Naive B cell (primary cell): ENCODE measurements at regions not wholly inside any gene's neighbourhood (a gene's known extent, or its start where the extent isn't known, plus 50 kb on each side); places are given as distances from the start of the nearest gene placed in this dataset.

Experiments used
- ATAC-seq, 2 donors: fragments of 150-1000 bp; cut with Tn5 transposase; 2 replicates each; pipeline ENCODE4 v1.10.0; 2021; ENCODE audit warnings: low read depth in 2 of 2, mild to moderate bottlenecking in 2 of 2, moderate library complexity in 2 of 2
- DNase-seq: peaks from one replicate; pipeline ENCODE4 v3.0.0; 2022
- H3K27ac Mint-ChIP-seq, 6 donors: one replicate each; pipeline ENCODE4 v1.8.0; 2020 to 2022; ENCODE audit warnings: mild to moderate bottlenecking in 6 of 6, mixed read lengths in 6 of 6, moderate library complexity in 5 of 6, inconsistent platforms in 2 of 6
- H3K27me3 Mint-ChIP-seq, 3 donors: one replicate each; pipeline ENCODE4 v1.8.0; 2021 to 2022; ENCODE audit warnings: mixed read lengths in 3 of 3, mild to moderate bottlenecking in 1 of 3
- H3K36me3 Mint-ChIP-seq, 2 donors: one replicate each; pipeline ENCODE4 v1.8.0; 2020 to 2022; ENCODE audit warnings: mixed read lengths in 2 of 2, inconsistent platforms in 1 of 2, mild to moderate bottlenecking in 1 of 2
- H3K4me1 Mint-ChIP-seq, 3 donors: one replicate each; pipeline ENCODE4 v1.8.0; 2020 to 2022; ENCODE audit warnings: mixed read lengths in 3 of 3, inconsistent platforms in 1 of 3, mild to moderate bottlenecking in 1 of 3, moderate library complexity in 1 of 3
- H3K4me3 Mint-ChIP-seq, 8 donors: one replicate each; pipeline ENCODE4 v1.8.0; 2020 to 2022; ENCODE audit warnings: mild to moderate bottlenecking in 8 of 8, mixed read lengths in 8 of 8, moderate library complexity in 8 of 8, inconsistent platforms in 2 of 8
- H3K9me3 Mint-ChIP-seq, 7 donors: one replicate each; pipeline ENCODE4 v1.8.0; 2020 to 2022; ENCODE audit warnings: mixed read lengths in 7 of 7, mild to moderate bottlenecking in 5 of 7, inconsistent platforms in 2 of 7, moderate library complexity in 1 of 7

GRCh38 chr2:150599889-150600288 lies 112.4 kb upstream of the RND3 start:
- peaks cover 0 to 3% (median 0%) of the 10 kb centered on the region in 7 donors for H3K9me3 Mint-ChIP-seq
- H3K27me3 Mint-ChIP-seq, result no peaks in the 10 kb centered on the region
- no peaks in the 10 kb centered on the region for H3K4me1 Mint-ChIP-seq
- H3K36me3 Mint-ChIP-seq, result no peaks in the 10 kb centered on the region
- ATAC-seq (no peak), DNase-seq (no peak)
- no peak overlapping the region for H3K4me3 Mint-ChIP-seq
- H3K27ac Mint-ChIP-seq, result no peak overlapping the region

- Mint-ChIP-seq H3K27me3 (no peaks in the 10 kb centered on the region), H3K4me1 (no peaks in the 10 kb centered on the region)
- no peak for DNase-seq
Observed at GRCh38 chr2:150598383-150598782, 110.9 kb upstream of the RND3 start.

DNA sequence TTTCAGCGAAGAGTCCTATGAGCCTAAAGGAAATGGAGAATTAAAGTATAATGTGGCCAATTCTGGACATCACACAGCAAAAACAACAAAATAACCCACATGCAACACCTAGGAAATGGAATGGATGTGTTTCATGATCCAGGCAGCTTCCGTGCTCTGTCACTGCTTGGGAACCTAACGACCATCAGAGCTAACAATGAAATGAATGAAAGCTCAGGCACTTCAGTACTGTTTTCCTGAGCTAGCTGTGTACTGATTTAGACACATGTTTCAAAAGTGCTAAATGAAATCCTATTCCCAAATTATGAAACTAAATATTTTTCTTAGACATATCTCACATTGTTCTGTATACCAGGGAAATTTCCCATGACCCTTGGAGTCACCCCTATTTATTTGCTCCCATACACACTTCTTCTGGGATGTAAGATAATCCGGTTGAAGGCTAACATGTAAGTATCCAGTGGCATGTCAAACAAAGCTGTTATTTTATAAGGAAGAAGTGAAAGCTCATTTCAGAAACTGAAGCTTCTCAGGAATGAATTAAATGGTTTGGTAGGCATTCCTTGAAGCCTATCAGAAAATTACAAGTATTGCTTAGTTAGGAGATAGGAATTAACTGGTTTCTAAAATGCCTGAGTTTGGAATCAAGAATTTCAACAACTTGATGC lies 108.5 kb upstream of the RND3 start:
- ATAC-seq (no peak), DNase-seq (no peak)
- no peak overlapping the region for H3K27ac Mint-ChIP-seq
- H3K4me3 Mint-ChIP-seq, result no peak overlapping the region
- H3K27me3 Mint-ChIP-seq, result no peaks in the 10 kb centered on the region
- peaks cover 0 to 3% (median 0%) of the 10 kb centered on the region in 7 donors for H3K9me3 Mint-ChIP-seq
- no peaks in the 10 kb centered on the region for H3K36me3 Mint-ChIP-seq
- no peaks in the 10 kb centered on the region for H3K4me1 Mint-ChIP-seq

More at GRCh38 chr2:150598383-150598782, 110.9 kb upstream of the RND3 start:
- Mint-ChIP-seq H3K9me3 (peaks cover 0 to 3% (median 0%) of the 10 kb centered on the region in 7 donors), H3K36me3 (no peaks in the 10 kb centered on the region), H3K4me3 (peak overlapping the region in 1 of 8 donors; percentile 35), H3K27ac (peak overlapping the region in 1 of 6 donors; percentile 53)
- ATAC-seq, result no peak

DNA sequence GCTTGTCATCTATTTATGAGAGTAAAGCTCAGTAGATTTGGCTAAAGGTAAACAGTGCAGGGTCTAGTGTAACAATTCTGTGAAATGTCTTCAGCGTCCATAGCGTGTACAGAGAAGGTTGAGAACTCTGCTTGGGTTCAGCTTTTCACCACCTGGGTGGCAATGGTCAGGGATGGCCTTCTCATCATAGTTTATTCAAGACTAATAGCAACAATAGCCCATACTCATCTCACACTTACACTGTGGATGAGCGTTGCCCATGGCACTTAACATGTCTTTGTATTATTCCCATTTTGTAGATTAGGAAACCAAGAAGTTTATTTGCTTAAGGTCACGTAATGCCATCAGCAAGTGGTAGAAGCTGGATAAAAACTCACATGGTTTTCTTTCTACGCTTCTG lies 106.8 kb upstream of the RND3 start:
- DNase-seq, result no peak
- H3K4me3 Mint-ChIP-seq, result no peak overlapping the region
- peaks cover 0 to 3% (median 0%) of the 10 kb centered on the region in 7 donors for H3K9me3 Mint-ChIP-seq
- ATAC-seq, result no peak
- no peaks in the 10 kb centered on the region for H3K27me3 Mint-ChIP-seq
- H3K27ac Mint-ChIP-seq, result no peak overlapping the region
- no peaks in the 10 kb centered on the region for H3K36me3 Mint-ChIP-seq
- H3K4me1 Mint-ChIP-seq, result no peaks in the 10 kb centered on the region

GRCh38 chr2:150591496-150592285 lies 104.2 kb upstream of the RND3 start:
- H3K4me3 Mint-ChIP-seq, result no peak overlapping the region
- H3K27me3 Mint-ChIP-seq, result no peaks in the 10 kb centered on the region
- no peak overlapping the region for H3K27ac Mint-ChIP-seq
- H3K9me3 Mint-ChIP-seq, result no peaks in the 10 kb centered on the region
- H3K36me3 Mint-ChIP-seq, result no peaks in the 10 kb centered on the region
- ATAC-seq (no peak), DNase-seq (no peak)
- H3K4me1 Mint-ChIP-seq, result no peaks in the 10 kb centered on the region

DNA sequence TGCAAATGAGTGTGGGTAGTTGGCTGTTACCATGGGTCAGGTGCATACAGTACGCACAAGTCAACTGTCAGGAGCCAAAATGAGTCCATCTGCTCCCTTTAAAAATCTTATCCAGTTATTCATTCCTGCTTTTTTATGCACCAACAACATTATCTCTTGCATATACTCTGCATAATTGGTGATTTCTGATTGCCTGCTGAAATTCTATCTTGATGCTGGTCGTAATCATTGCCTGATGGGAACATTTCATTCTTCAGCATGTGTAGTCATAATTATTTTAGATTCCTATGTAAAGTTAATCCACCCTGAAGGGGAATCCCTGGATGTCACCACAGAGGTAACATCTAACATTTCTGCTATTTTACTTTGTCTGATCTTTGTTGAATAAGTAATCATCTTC lies 102.2 kb upstream of the RND3 start:
- DNase-seq (no peak), ATAC-seq (no peak)
- Mint-ChIP-seq H3K4me3 (no peak overlapping the region), H3K36me3 (no peaks in the 10 kb centered on the region), H3K4me1 (no peaks in the 10 kb centered on the region), H3K27ac (no peak overlapping the region), H3K27me3 (no peaks in the 10 kb centered on the region), H3K9me3 (no peaks in the 10 kb centered on the region)

DNA sequence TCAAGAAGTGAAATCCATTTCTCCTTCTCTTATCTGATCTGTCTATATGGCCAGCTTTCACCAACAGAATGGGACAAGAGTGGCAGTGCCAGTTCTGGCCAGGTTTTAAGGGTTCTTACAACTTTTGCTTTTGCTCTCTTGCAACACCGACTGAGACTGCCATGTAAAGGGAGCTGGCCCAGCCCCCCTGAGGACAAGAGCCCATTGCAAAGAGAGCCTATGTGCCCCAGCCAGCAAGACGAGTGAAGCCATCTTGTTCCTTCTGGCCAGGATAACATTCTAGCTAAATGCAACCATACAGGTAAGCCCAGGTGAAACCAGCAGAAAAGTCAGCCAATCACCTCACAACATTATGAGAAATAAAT lies 101.0 kb upstream of the RND3 start:
- Mint-ChIP-seq H3K4me3 (no peak overlapping the region), H3K27me3 (no peaks in the 10 kb centered on the region), H3K36me3 (no peaks in the 10 kb centered on the region), H3K9me3 (no peaks in the 10 kb centered on the region), H3K27ac (no peak overlapping the region), H3K4me1 (no peaks in the 10 kb centered on the region)
- ATAC-seq (no peak), DNase-seq (no peak)

- no peak overlapping the region for H3K4me3 Mint-ChIP-seq
- H3K9me3 Mint-ChIP-seq, result peaks cover 0 to 6% (median 0%) of the 10 kb centered on the region in 7 donors
- DNase-seq, result no peak
- no peaks in the 10 kb centered on the region for H3K4me1 Mint-ChIP-seq
- H3K36me3 Mint-ChIP-seq, result no peaks in the 10 kb centered on the region
- H3K27me3 Mint-ChIP-seq, result no peaks in the 10 kb centered on the region
- no peak overlapping the region for H3K27ac Mint-ChIP-seq
- no peak for ATAC-seq
Observed at GRCh38 chr2:150587547-150588505, 100.4 kb upstream of the RND3 start.

GRCh38 chr2:150586858-150587257 lies 99.4 kb upstream of the RND3 start:
- H3K4me3 Mint-ChIP-seq, result no peak overlapping the region
- no peak for ATAC-seq
- H3K36me3 Mint-ChIP-seq, result no peaks in the 10 kb centered on the region
- H3K27ac Mint-ChIP-seq, result no peak overlapping the region
- H3K4me1 Mint-ChIP-seq, result no peaks in the 10 kb centered on the region
- H3K9me3 Mint-ChIP-seq, result peaks cover 0 to 7% (median 0%) of the 10 kb centered on the region in 7 donors
- no peaks in the 10 kb centered on the region for H3K27me3 Mint-ChIP-seq
- no peak for DNase-seq

DNA sequence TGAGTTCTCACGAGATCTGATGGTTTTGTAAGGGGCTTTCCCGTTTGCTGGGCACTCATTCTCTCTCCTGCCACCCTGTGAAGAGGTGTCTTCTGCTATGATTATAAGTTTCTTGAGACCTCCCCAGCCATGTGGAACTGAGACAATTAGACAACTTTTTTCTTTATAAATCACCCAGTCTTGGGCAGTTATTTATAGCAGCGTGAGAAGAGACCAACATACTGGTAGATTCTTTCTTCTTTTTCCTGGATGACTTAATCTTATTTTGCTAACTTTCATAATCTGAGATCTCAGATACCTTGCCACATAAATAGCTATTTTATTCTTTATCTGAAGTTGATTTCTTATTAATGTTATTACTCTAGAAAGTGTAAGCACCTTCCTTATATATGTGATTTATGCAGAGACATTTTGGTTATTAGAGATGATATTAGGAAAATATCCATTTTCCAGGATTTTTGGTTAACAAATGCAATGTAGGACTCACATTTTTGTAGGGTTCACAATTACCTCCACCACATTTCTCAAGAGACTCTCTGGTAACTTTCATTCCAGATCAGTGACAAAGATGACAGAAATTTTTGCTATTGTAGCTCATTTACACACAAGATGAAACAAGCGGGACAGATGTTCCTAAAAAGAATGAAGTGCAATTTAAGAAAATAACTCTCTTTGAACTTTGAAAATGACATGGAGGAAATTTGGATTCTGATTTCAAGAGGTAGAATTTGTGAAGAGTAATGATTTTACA lies 97.9 kb upstream of the RND3 start:
- ATAC-seq (no peak), DNase-seq (no peak)
- Mint-ChIP-seq H3K27ac (no peak overlapping the region), H3K4me1 (no peaks in the 10 kb centered on the region), H3K4me3 (no peak overlapping the region), H3K27me3 (no peaks in the 10 kb centered on the region), H3K9me3 (peaks cover 0 to 8% (median 3%) of the 10 kb centered on the region in 7 donors), H3K36me3 (no peaks in the 10 kb centered on the region)

DNA sequence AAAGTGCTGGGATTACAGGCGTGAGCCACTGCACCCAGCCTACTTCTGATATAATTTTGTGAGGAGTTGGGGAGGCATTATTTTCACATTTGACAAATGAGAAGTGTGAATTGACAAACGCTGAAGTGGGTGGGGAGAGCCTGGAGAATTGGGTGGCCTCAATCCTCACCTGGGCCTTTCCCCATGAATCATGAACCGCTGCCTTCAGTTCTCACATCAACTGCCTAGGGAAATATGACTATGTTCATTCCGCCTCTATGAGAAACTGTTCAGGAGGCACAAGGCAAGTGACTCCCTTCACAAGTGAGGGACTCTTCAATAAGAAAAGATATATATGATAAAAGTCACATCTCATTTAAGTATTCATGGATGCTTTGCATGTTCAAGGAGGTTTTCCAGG lies 96.6 kb upstream of the RND3 start:
- no peaks in the 10 kb centered on the region for H3K27me3 Mint-ChIP-seq
- no peak overlapping the region for H3K27ac Mint-ChIP-seq
- peaks cover 0 to 6% of the 10 kb centered on the region in 2 donors for H3K36me3 Mint-ChIP-seq
- H3K9me3 Mint-ChIP-seq, result peaks cover 4 to 19% (median 10%) of the 10 kb centered on the region in 7 donors
- ATAC-seq (no peak), DNase-seq (no peak)
- no peaks in the 10 kb centered on the region for H3K4me1 Mint-ChIP-seq
- H3K4me3 Mint-ChIP-seq, result no peak overlapping the region

DNA sequence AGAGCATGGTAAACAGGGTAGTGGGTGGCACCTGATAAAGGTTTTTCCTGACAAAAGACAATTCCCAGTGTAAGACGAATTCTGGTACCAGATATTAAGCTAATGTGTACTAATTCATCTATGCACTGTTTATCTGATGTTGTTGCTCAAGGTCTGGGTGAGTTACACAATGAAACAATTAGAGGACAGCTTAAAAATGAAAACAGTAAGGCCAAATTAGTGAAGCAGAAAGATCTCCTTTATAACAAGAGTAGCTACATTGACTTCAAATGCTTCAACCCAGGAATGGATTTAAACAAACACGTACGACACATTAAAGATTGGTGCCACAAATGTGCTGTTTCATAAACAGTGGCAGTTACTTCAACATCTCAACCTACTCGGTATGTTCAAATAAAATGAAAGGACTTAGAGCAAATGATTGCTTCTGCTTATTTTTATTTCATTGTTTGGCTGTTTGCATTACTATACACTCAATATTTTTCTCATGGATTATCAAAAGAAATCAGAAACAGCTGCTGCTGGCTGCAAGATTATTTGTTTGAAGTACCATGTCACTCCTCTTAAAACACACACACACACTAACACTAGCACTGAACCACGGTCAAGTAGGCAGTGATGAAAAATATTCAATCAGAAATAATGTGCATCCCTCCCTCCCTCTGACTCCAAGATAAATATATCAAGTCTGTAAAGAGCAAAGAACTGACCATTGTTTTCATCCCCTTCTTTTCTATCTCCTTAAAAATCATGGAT lies 94.4 kb upstream of the RND3 start:
- Mint-ChIP-seq H3K9me3 (peaks cover 13 to 37% (median 23%) of the 10 kb centered on the region in 7 donors), H3K36me3 (peaks cover 0 to 18% of the 10 kb centered on the region in 2 donors), H3K4me1 (no peaks in the 10 kb centered on the region), H3K27ac (no peak overlapping the region), H3K4me3 (no peak overlapping the region), H3K27me3 (no peaks in the 10 kb centered on the region)
- ATAC-seq (no peak), DNase-seq (no peak)
